Gastrocnemius medialis (tissue), 4 donors: ENCODE measurements at regions not wholly inside any gene's neighbourhood (a gene's known extent, or its start where the extent isn't known, plus 50 kb on each side); places are given as distances from the start of the nearest gene placed in this dataset.

ENCODE experiments used
- POLR2A ChIP-seq, 2 donors: fragments of 450-650 bp; IDR thresholded peaks; one replicate each; pipeline ENCODE4 v1.6.1; 2017; ENCODE audit warnings: antibody characterized with exemption in 2 of 2, mild to moderate bottlenecking in 2 of 2, moderate library complexity in 2 of 2
- TF ChIP-seq, protein P1 (sequence below), 5 experiments: fragments of 450-650 bp in 3 of 5; fragments of 200-600 bp in 2 of 5; sonication (generic) in 2 of 5; IDR thresholded peaks in 4 of 5; conservative IDR thresholded peaks in 1 of 5; 1 replicate in 4 of 5; 2 replicates in 1 of 5; pipeline ENCODE4 v1.5.1; 2016 to 2019; ENCODE audit warnings: antibody characterized with exemption in 5 of 5, mild to moderate bottlenecking in 3 of 5, moderate library complexity in 3 of 5

DNA sequence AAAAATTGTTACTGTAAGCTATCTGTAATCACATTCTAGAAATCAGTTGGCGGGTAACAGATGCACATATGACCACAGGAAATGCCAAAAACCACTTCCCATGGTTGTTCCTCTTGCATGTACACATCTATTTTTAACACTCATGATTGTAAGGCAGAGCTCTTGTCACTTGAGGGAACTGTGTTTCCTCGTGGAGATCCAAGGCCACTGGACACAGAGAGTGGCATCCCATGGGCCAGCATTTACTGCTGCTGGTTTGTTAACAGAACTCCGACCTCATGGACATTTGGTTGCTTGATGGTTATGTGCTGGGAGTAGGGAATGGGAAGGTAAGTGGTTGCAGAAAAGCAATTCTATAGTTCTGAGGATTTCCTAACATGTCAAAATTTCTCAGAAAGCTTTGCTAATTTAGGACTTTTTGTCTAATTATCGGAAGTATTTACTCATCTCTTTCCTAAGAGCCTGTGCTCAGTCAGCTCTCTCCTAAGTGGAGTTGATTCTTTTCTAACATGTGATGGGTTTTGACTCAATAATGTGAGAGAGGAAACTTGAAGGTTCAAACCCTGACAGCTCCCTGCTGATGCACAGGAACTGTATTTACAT is 202.0 kb upstream of the NR3C1 start:
- TF ChIP-seq, protein P1, sequence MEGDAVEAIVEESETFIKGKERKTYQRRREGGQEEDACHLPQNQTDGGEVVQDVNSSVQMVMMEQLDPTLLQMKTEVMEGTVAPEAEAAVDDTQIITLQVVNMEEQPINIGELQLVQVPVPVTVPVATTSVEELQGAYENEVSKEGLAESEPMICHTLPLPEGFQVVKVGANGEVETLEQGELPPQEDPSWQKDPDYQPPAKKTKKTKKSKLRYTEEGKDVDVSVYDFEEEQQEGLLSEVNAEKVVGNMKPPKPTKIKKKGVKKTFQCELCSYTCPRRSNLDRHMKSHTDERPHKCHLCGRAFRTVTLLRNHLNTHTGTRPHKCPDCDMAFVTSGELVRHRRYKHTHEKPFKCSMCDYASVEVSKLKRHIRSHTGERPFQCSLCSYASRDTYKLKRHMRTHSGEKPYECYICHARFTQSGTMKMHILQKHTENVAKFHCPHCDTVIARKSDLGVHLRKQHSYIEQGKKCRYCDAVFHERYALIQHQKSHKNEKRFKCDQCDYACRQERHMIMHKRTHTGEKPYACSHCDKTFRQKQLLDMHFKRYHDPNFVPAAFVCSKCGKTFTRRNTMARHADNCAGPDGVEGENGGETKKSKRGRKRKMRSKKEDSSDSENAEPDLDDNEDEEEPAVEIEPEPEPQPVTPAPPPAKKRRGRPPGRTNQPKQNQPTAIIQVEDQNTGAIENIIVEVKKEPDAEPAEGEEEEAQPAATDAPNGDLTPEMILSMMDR (IDR thresholded peaks at IDR 0.05 in 4 of 5, conservative IDR thresholded peaks at IDR 0.05 in 1 of 5): no peak
- no peak for TF ChIP-seq POLR2A (IDR thresholded peaks at IDR 0.05)
